ENCODE measurements at regions not wholly inside any gene's neighbourhood (a gene's known extent, or its start where the extent isn't known, plus 50 kb on each side); places are given as distances from the start of the nearest gene placed in this dataset.

- no peaks in the 10 kb centered on the region for H3K27me3 Mint-ChIP-seq (ENCODE audit: unreplicated experiment)
- CTCF ChIA-PET = interaction anchor here (1.2 kb wide), 1 partner anchor 421 kb away, joined by 3 read pairs; no protein-coding TSS in a partner anchor
- H3K9me3 Mint-ChIP-seq (ENCODE audit: low read depth, unreplicated experiment) = no peaks in the 10 kb centered on the region
- no peak for TF ChIP-seq CTCF (IDR thresholded peaks at IDR 0.05; ENCODE audit: unreplicated experiment)
- DNase-seq = peak; percentile 7
- no peak overlapping the region for H3K4me3 Mint-ChIP-seq (ENCODE audit: low read depth, unreplicated experiment)
- intact Hi-C loops (cut with micrococcal nuclease; ENCODE audit: unreplicated experiment) = no loop called here
- H3K4me1 Mint-ChIP-seq (ENCODE audit: low read depth, unreplicated experiment) = peaks cover 21% of the 10 kb centered on the region
- H3K36me3 Mint-ChIP-seq (ENCODE audit: insufficient read depth, unreplicated experiment) = no peaks in the 10 kb centered on the region
- no peak overlapping the region for H3K27ac Mint-ChIP-seq (ENCODE audit: unreplicated experiment)
- BruUV-seq (replicated peaks) = no TSS peak
These were observed 94.8 kb upstream of the ZNF804B start for GRCh38 chr7:88664630-88665233.

- TF ChIP-seq CTCF (IDR thresholded peaks at IDR 0.05; ENCODE audit: unreplicated experiment) = no peak
- Mint-ChIP-seq H3K27me3 (ENCODE audit: unreplicated experiment) (no peaks in the 10 kb centered on the region), H3K4me1 (ENCODE audit: low read depth, unreplicated experiment) (peaks cover 21% of the 10 kb centered on the region), H3K4me3 (ENCODE audit: low read depth, unreplicated experiment) (no peak overlapping the region), H3K36me3 (ENCODE audit: insufficient read depth, unreplicated experiment) (no peaks in the 10 kb centered on the region), H3K9me3 (ENCODE audit: low read depth, unreplicated experiment) (no peaks in the 10 kb centered on the region), H3K27ac (ENCODE audit: unreplicated experiment) (no peak overlapping the region)
- intact Hi-C loops (cut with micrococcal nuclease; ENCODE audit: unreplicated experiment) = no loop called here
- no TSS peak for BruUV-seq (replicated peaks)
- DNase-seq = no peak
- CTCF ChIA-PET = no interaction called here
These were observed 97.6 kb upstream of the ZNF804B start for GRCh38 chr7:88661921-88662320.

- intact Hi-C loops (cut with micrococcal nuclease; ENCODE audit: unreplicated experiment) = no loop called here
- Mint-ChIP-seq H3K27me3 (ENCODE audit: unreplicated experiment) (no peaks in the 10 kb centered on the region), H3K27ac (ENCODE audit: unreplicated experiment) (no peak overlapping the region), H3K36me3 (ENCODE audit: insufficient read depth, unreplicated experiment) (no peaks in the 10 kb centered on the region), H3K4me1 (ENCODE audit: low read depth, unreplicated experiment) (no peaks in the 10 kb centered on the region), H3K9me3 (ENCODE audit: low read depth, unreplicated experiment) (no peaks in the 10 kb centered on the region), H3K4me3 (ENCODE audit: low read depth, unreplicated experiment) (no peak overlapping the region)
- BruUV-seq (replicated peaks) = no TSS peak
- TF ChIP-seq CTCF (IDR thresholded peaks at IDR 0.05; ENCODE audit: unreplicated experiment) = no peak
- CTCF ChIA-PET = no interaction called here
- no peak for DNase-seq
These were observed 111.7 kb upstream of the ZNF804B start for GRCh38 chr7:88647825-88648224.

- Mint-ChIP-seq H3K4me1 (ENCODE audit: low read depth, unreplicated experiment) (no peaks in the 10 kb centered on the region), H3K27ac (ENCODE audit: unreplicated experiment) (no peak overlapping the region), H3K27me3 (ENCODE audit: unreplicated experiment) (no peaks in the 10 kb centered on the region), H3K4me3 (ENCODE audit: low read depth, unreplicated experiment) (no peak overlapping the region), H3K36me3 (ENCODE audit: insufficient read depth, unreplicated experiment) (no peaks in the 10 kb centered on the region), H3K9me3 (ENCODE audit: low read depth, unreplicated experiment) (no peaks in the 10 kb centered on the region)
- no peak for DNase-seq
- BruUV-seq (replicated peaks) = no TSS peak
- TF ChIP-seq CTCF (IDR thresholded peaks at IDR 0.05; ENCODE audit: unreplicated experiment) = no peak
- intact Hi-C loops (cut with micrococcal nuclease; ENCODE audit: unreplicated experiment) = no loop called here
- CTCF ChIA-PET = no interaction called here
These were observed 120.9 kb upstream of the ZNF804B start for GRCh38 chr7:88638583-88638982.

Measured in Calu3 (cell line).